ENCODE measurements at regions not wholly inside any gene's neighbourhood (a gene's known extent, or its start where the extent isn't known, plus 50 kb on each side); places are given as distances from the start of the nearest gene placed in this dataset.
A peak's percentile ranks its signal among the peaks of the same experiment; 100 is the strongest.

GRCh38 chr3:35528728-35529127 is 110.6 kb upstream of the ARPP21 start:
- intact Hi-C loops (cut with DNase I): no loop called here
- DNase-seq: no peak
- H3K4me3 ChIP-seq (replicated peaks in 1 of 3): no peak overlapping the region
- no peaks in the 10 kb centered on the region for H3K36me3 ChIP-seq
- TF ChIP-seq POLR2A (IDR thresholded peaks at IDR 0.05): no peak
- TF ChIP-seq CTCF (IDR thresholded peaks at IDR 0.05): no peak
- H3K9me3 ChIP-seq: no peaks in the 10 kb centered on the region
- no peak overlapping the region for H3K27ac ChIP-seq
- H3K4me1 ChIP-seq: no peaks in the 10 kb centered on the region
- WGBS, 2 donors: 86 to 88% methylated on average over 6 of the region's 6 CpGs
- no peaks in the 10 kb centered on the region for H3K27me3 ChIP-seq

GRCh38 chr3:35529337-35529736 is 110.0 kb upstream of the ARPP21 start:
- Histone ChIP-seq H3K9me3 (no peaks in the 10 kb centered on the region), H3K4me3 (replicated peaks in 1 of 3) (no peak overlapping the region), H3K27me3 (no peaks in the 10 kb centered on the region), H3K27ac (no peak overlapping the region), H3K4me1 (no peaks in the 10 kb centered on the region), H3K36me3 (no peaks in the 10 kb centered on the region)
- TF ChIP-seq POLR2A (IDR thresholded peaks at IDR 0.05): no peak
- TF ChIP-seq CTCF (IDR thresholded peaks at IDR 0.05): no peak
- 84 to 86% methylated on average over 6 of the region's 6 CpGs for WGBS, 2 donors
- no peak for DNase-seq
- intact Hi-C loops (cut with DNase I): no loop called here

- Histone ChIP-seq H3K36me3 (no peaks in the 10 kb centered on the region), H3K4me3 (replicated peaks in 1 of 3) (no peak overlapping the region), H3K27ac (no peak overlapping the region), H3K4me1 (no peaks in the 10 kb centered on the region), H3K27me3 (no peaks in the 10 kb centered on the region), H3K9me3 (no peaks in the 10 kb centered on the region)
- 40 to 42% methylated on average over 1 of the region's 1 CpG for WGBS, 2 donors
- TF ChIP-seq CTCF (IDR thresholded peaks at IDR 0.05): no peak
- TF ChIP-seq POLR2A (IDR thresholded peaks at IDR 0.05): no peak
- DNase-seq: peak in 1 of 2 donors; percentile 26
- intact Hi-C loops (cut with DNase I): no loop called here
Measured at GRCh38 chr3:35537265-35537664, 102.1 kb upstream of the ARPP21 start.

GRCh38 chr3:35544976-35545375 is 94.3 kb upstream of the ARPP21 start:
- 58 to 62% methylated on average over 1 of the region's 1 CpG for WGBS, 2 donors
- no peak overlapping the region for H3K27ac ChIP-seq
- DNase-seq: no peak
- intact Hi-C loops (cut with DNase I): no loop called here
- H3K4me1 ChIP-seq: peaks cover 0 to 9% of the 10 kb centered on the region in 2 donors
- H3K27me3 ChIP-seq: no peaks in the 10 kb centered on the region
- H3K9me3 ChIP-seq: no peaks in the 10 kb centered on the region
- H3K4me3 ChIP-seq (replicated peaks in 1 of 3): no peak overlapping the region
- no peak for TF ChIP-seq POLR2A (IDR thresholded peaks at IDR 0.05)
- TF ChIP-seq CTCF (IDR thresholded peaks at IDR 0.05): no peak
- H3K36me3 ChIP-seq: no peaks in the 10 kb centered on the region

- Histone ChIP-seq H3K9me3 (no peaks in the 10 kb centered on the region), H3K27me3 (no peaks in the 10 kb centered on the region), H3K4me1 (peaks cover 0 to 11% of the 10 kb centered on the region in 2 donors), H3K36me3 (no peaks in the 10 kb centered on the region), H3K4me3 (replicated peaks in 1 of 3) (no peak overlapping the region), H3K27ac (peak overlapping the region; percentile 20 to 66 (median 48))
- 6 to 32% methylated on average over 1 of the region's 1 CpG for WGBS, 2 donors
- intact Hi-C loops (cut with DNase I): no loop called here
- TF ChIP-seq CTCF (IDR thresholded peaks at IDR 0.05) (no peak), POLR2A (IDR thresholded peaks at IDR 0.05) (no peak)
- DNase-seq: peak; percentile 72 to 81
Measured at GRCh38 chr3:35549690-35550089, 89.6 kb upstream of the ARPP21 start.
